Activated CD8-positive, alpha-beta T cell treated with anti-CD3 and anti-CD28 coated beads for 36 hours (primary cell): ENCODE measurements at regions not wholly inside any gene's neighbourhood (a gene's known extent, or its start where the extent isn't known, plus 50 kb on each side); places are given as distances from the start of the nearest gene placed in this dataset.

Experiments used
- ATAC-seq: fragments of 200-7000 bp; cut with Tn5 transposase; one replicate; pipeline ENCODE4 v1.10.0; 2021; ENCODE audit warnings: mild to moderate bottlenecking, moderate library complexity
- CTCF ChIA-PET: fragments of 350-600 bp; sonication (Branson Sonifier 250); formaldehyde crosslinking; loops from one replicate; lab custom pipeline; 2021; ENCODE audit warnings: antibody characterized with exemption; lab: Charles Lee
- POLR2A ChIA-PET: fragments of 350-600 bp; sonication (Branson Sonifier 250); formaldehyde crosslinking; loops from one replicate; lab custom pipeline; 2021; ENCODE audit warnings: antibody characterized with exemption; lab: Charles Lee
- DNase-seq: peaks from one replicate; pipeline ENCODE4 v3.0.0-alpha.2; 2020
- H3K27ac Mint-ChIP-seq: one replicate; pipeline ENCODE4 v1.8.0; 2021; ENCODE audit warnings: mild to moderate bottlenecking, mixed read lengths
- H3K27me3 Mint-ChIP-seq: one replicate; pipeline ENCODE4 v1.8.0; 2021; ENCODE audit warnings: mixed read lengths
- H3K36me3 Mint-ChIP-seq: one replicate; pipeline ENCODE4 v1.8.0; 2021; ENCODE audit warnings: low read depth, mixed read lengths
- H3K4me1 Mint-ChIP-seq: one replicate; pipeline ENCODE4 v1.8.0; 2021; ENCODE audit warnings: low read depth, mixed read lengths
- H3K4me3 Mint-ChIP-seq: one replicate; pipeline ENCODE4 v1.8.0; 2021; ENCODE audit warnings: mild to moderate bottlenecking, moderate library complexity, mixed read lengths
- H3K9me3 Mint-ChIP-seq: one replicate; pipeline ENCODE4 v1.8.0; 2021; ENCODE audit warnings: mixed read lengths
- intact Hi-C: fragments of 100-400 bp; cut with micrococcal nuclease; formaldehyde crosslinking; loops from one replicate; pipeline ENCODE4 v1.10.0; 2022
- TF ChIP-seq, protein P1 (sequence below): fragments of 200-600 bp; IDR thresholded peaks from one replicate; pipeline ENCODE4 v1.8.0; 2022; ENCODE audit warnings: antibody characterized with exemption, mild to moderate bottlenecking

DNA sequence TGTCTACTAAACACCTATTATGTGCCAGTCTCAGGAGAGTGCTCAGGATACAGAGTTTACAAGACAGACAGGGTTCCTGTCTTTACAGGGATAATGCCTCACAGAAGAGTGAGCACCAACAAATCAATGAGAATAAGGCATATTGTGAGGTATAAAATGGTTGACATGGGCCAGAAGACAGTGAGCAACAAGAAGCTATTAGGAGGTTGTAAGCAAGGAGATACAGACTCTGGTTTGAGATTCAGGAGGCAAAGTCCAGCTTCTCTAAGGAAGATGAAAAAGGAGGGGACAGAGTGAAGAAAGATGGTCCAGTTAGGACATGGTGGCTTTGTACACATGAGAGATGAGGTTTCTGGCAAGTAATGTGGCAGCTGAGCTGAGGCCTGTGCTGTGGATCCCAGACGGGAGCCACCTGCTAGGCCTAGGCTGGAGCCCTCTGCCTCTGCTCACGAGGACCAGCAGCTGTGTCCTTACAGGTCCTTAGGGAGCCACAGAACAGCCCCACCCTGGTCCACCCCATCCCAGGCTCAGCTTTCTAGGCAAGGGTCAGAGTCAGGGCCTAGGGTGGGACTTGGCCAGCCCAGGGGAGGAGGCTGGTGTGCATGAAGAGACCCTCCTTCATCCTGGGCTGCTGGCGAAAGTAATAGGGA lies 110.5 kb downstream of the ZNF280B start:
- ATAC-seq (no peak), DNase-seq (no peak)
- no peaks in the 10 kb centered on the region for H3K4me1 Mint-ChIP-seq
- intact Hi-C loops, result loop anchor here (1.0 kb wide), 1 partner anchor 48 kb away; no protein-coding TSS in a partner anchor
- CTCF ChIA-PET, result interaction anchor here (0.9 to 1.0 kb wide), 2 partner anchors 25 to 111 kb away, joined by 3 read pairs; partner anchors contain the start of gene ZNF280B
- H3K27me3 Mint-ChIP-seq, result peaks cover 2% of the 10 kb centered on the region
- H3K9me3 Mint-ChIP-seq, result no peaks in the 10 kb centered on the region
- H3K27ac Mint-ChIP-seq, result no peak overlapping the region
- no peaks in the 10 kb centered on the region for H3K36me3 Mint-ChIP-seq
- H3K4me3 Mint-ChIP-seq, result no peak overlapping the region
- POLR2A ChIA-PET, result no interaction called here
- TF ChIP-seq, protein P1, sequence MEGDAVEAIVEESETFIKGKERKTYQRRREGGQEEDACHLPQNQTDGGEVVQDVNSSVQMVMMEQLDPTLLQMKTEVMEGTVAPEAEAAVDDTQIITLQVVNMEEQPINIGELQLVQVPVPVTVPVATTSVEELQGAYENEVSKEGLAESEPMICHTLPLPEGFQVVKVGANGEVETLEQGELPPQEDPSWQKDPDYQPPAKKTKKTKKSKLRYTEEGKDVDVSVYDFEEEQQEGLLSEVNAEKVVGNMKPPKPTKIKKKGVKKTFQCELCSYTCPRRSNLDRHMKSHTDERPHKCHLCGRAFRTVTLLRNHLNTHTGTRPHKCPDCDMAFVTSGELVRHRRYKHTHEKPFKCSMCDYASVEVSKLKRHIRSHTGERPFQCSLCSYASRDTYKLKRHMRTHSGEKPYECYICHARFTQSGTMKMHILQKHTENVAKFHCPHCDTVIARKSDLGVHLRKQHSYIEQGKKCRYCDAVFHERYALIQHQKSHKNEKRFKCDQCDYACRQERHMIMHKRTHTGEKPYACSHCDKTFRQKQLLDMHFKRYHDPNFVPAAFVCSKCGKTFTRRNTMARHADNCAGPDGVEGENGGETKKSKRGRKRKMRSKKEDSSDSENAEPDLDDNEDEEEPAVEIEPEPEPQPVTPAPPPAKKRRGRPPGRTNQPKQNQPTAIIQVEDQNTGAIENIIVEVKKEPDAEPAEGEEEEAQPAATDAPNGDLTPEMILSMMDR, result no peak

GRCh38 chr22:22398530-22399327 lies 109.8 kb downstream of the ZNF280B start:
- no peak overlapping the region for H3K27ac Mint-ChIP-seq
- ATAC-seq, result no peak
- H3K27me3 Mint-ChIP-seq, result peaks cover 2% of the 10 kb centered on the region
- POLR2A ChIA-PET, result no interaction called here
- intact Hi-C loops, result no loop called here
- H3K36me3 Mint-ChIP-seq, result no peaks in the 10 kb centered on the region
- no peak overlapping the region for H3K4me3 Mint-ChIP-seq
- H3K4me1 Mint-ChIP-seq, result no peaks in the 10 kb centered on the region
- CTCF ChIA-PET, result interaction anchor here (0.9 to 1.0 kb wide), 2 partner anchors 24 to 110 kb away, joined by 3 read pairs; partner anchors contain the start of gene ZNF280B
- H3K9me3 Mint-ChIP-seq, result no peaks in the 10 kb centered on the region
- TF ChIP-seq, protein P1, result no peak
- no peak for DNase-seq

- H3K36me3 Mint-ChIP-seq, result no peaks in the 10 kb centered on the region
- H3K4me1 Mint-ChIP-seq, result no peaks in the 10 kb centered on the region
- ATAC-seq (no peak), DNase-seq (no peak)
- POLR2A ChIA-PET, result no interaction called here
- H3K27me3 Mint-ChIP-seq, result peaks cover 2% of the 10 kb centered on the region
- H3K4me3 Mint-ChIP-seq, result no peak overlapping the region
- intact Hi-C loops, result no loop called here
- TF ChIP-seq, protein P1, result no peak
- no peaks in the 10 kb centered on the region for H3K9me3 Mint-ChIP-seq
- H3K27ac Mint-ChIP-seq, result no peak overlapping the region
- CTCF ChIA-PET, result interaction anchor here (1.3 kb wide), 1 partner anchor 9 kb away, joined by 4 read pairs; no protein-coding TSS in a partner anchor
Observed at GRCh38 chr22:22400099-22400498, 108.4 kb downstream of the ZNF280B start.

DNA sequence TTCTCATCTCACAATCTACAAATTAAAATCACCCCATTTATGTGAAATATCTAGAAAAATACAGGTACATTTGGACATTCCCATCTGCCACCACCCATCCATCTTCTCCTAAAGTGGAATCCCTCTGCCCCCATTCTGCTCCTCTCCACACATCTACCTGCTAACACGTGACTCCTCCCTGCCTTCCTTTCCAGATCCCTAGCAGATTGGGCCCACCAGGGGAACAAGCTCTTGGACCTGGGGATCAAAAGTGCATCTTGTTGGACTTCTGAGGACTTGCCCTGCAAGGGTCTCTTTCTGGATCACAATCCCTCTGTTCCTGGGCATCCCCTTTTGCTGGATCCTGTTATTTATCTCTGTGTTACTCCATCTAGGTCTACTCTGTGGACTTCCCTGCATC lies 107.6 kb downstream of the ZNF280B start:
- Mint-ChIP-seq H3K27ac (no peak overlapping the region), H3K36me3 (no peaks in the 10 kb centered on the region), H3K9me3 (no peaks in the 10 kb centered on the region), H3K4me3 (no peak overlapping the region), H3K4me1 (no peaks in the 10 kb centered on the region), H3K27me3 (peaks cover 2% of the 10 kb centered on the region)
- intact Hi-C loops, result no loop called here
- TF ChIP-seq, protein P1, result no peak
- ChIA-PET CTCF (interaction anchor here (1.3 kb wide), 1 partner anchor 8 kb away, joined by 4 read pairs; no protein-coding TSS in a partner anchor), POLR2A (no interaction called here)
- no peak for DNase-seq
- no peak for ATAC-seq

DNA sequence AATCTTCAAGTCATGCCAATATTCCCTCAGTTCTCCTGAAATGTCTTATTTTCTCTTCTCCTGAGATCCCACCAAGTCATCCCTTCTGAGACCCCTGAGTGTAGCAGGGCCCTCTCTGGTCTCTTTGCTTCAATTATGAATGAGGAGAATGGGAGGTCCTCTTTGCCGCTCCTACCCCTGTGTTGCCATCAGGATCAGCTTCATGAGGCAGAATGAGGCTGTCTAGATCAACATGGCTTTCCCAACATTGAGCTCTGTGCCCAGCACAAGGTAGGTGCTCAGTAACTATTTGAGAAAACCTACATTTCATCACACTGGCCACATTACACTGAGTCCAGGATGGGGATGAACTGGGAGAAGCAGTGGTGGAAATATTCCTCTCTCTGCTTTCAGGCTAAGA lies 107.2 kb downstream of the ZNF280B start:
- Mint-ChIP-seq H3K9me3 (no peaks in the 10 kb centered on the region), H3K27me3 (peaks cover 2% of the 10 kb centered on the region), H3K27ac (no peak overlapping the region), H3K36me3 (no peaks in the 10 kb centered on the region), H3K4me1 (no peaks in the 10 kb centered on the region), H3K4me3 (no peak overlapping the region)
- TF ChIP-seq, protein P1, result no peak
- DNase-seq (no peak), ATAC-seq (no peak)
- intact Hi-C loops, result no loop called here
- POLR2A ChIA-PET, result no interaction called here
- CTCF ChIA-PET, result interaction anchor here (1.3 kb wide), 1 partner anchor 8 kb away, joined by 4 read pairs; no protein-coding TSS in a partner anchor
